Mesendoderm (in vitro differentiated cells): ENCODE measurements at regions not wholly inside any gene's neighbourhood (a gene's known extent, or its start where the extent isn't known, plus 50 kb on each side); places are given as distances from the start of the nearest gene placed in this dataset.

Source experiments
- DNase-seq: peaks from one replicate; pipeline ENCODE4 v3.0.0; 2013
- H2AK5ac ChIP-seq: 2 replicates; pipeline ENCODE4 v1.6.1; 2013; ENCODE audit warnings: low read length, inconsistent platforms
- H2BK120ac ChIP-seq: 2 replicates; pipeline ENCODE4 v1.6.1; 2013; ENCODE audit warnings: low read depth, mild to moderate bottlenecking, low read length, moderate library complexity, mixed read lengths
- H2BK15ac ChIP-seq: replicated peaks from 2 replicates; pipeline ENCODE4 v1.6.1; 2013; ENCODE audit warnings: low read depth, mild to moderate bottlenecking, moderate library complexity
- H2BK5ac ChIP-seq: 2 replicates; pipeline ENCODE4 v1.6.1; 2013; ENCODE audit warnings: low read length, inconsistent platforms
- H3K18ac ChIP-seq: 2 replicates; pipeline ENCODE4 v1.6.1; 2013; ENCODE audit warnings: mild to moderate bottlenecking, low read length, mixed read lengths
- H3K23ac ChIP-seq: one replicate; pipeline ENCODE4 v1.6.1; 2013; ENCODE audit warnings: low read length
- H3K27ac ChIP-seq: 2 replicates; pipeline ENCODE4 v1.5.1; 2013; ENCODE audit warnings: low read depth, mild to moderate bottlenecking, inconsistent platforms, low read length, moderate library complexity
- H3K27me3 ChIP-seq: 2 replicates; pipeline ENCODE4 v1.6.1; 2013; ENCODE audit warnings: low read length, control low read depth, mild to moderate bottlenecking, inconsistent platforms; ENCODE audit not compliant: insufficient read depth, poor library complexity
- H3K36me3 ChIP-seq: 2 replicates; pipeline ENCODE4 v1.6.1; 2013; ENCODE audit warnings: low read length, inconsistent platforms; ENCODE audit not compliant: control insufficient read depth, insufficient read depth
- H3K4ac ChIP-seq: one replicate; pipeline ENCODE4 v1.6.1; 2013; ENCODE audit warnings: low read depth, mild to moderate bottlenecking, low read length, moderate library complexity
- H3K4me1 ChIP-seq: 2 replicates; pipeline ENCODE4 v1.6.1; 2013; ENCODE audit warnings: low read depth, low read length, inconsistent platforms; ENCODE audit not compliant: control insufficient read depth
- H3K4me2 ChIP-seq: 2 replicates; pipeline ENCODE4 v1.6.1; 2013; ENCODE audit warnings: low read length
- H3K4me3 ChIP-seq: 2 replicates; pipeline ENCODE4 v1.5.1; 2013; ENCODE audit warnings: mild to moderate bottlenecking, low read length
- H3K56ac ChIP-seq: one replicate; pipeline ENCODE4 v1.6.1; 2013; ENCODE audit warnings: low read length
- H3K79me1 ChIP-seq: 2 replicates; pipeline ENCODE4 v1.6.1; 2013; ENCODE audit warnings: low read length, inconsistent platforms
- H3K79me2 ChIP-seq: 2 replicates; pipeline ENCODE4 v1.6.1; 2013; ENCODE audit warnings: mild to moderate bottlenecking, low read length; ENCODE audit not compliant: control insufficient read depth, insufficient read depth
- H3K9ac ChIP-seq: 2 replicates; pipeline ENCODE4 v1.6.1; 2013; ENCODE audit warnings: low read length, inconsistent platforms
- H4K5ac ChIP-seq: one replicate; pipeline ENCODE4 v1.6.1; 2013; ENCODE audit warnings: low read length
- H4K8ac ChIP-seq: one replicate; pipeline ENCODE4 v1.6.1; 2013; ENCODE audit warnings: low read depth, mild to moderate bottlenecking, control low read depth, low read length, moderate library complexity
- WGBS: extraction: QIAGEN DNeasy Blood & Tissue Kit; methylation state at CpG from one replicate; pipeline ENCODE4 v1.1.7; 2013; ENCODE audit warnings: low lambda C conversion rate, missing lambda C conversion rate; ENCODE audit not compliant: insufficient coverage; ENCODE audit errors: extremely low coverage; 5-methylcytosine and 5-hydroxymethylcytosine counted together

GRCh38 chr2:19038071-19039015, 320.1 kb downstream of the OSR1 start:
- Histone ChIP-seq H3K4me2 (no peak overlapping the region), H3K4ac (no peak overlapping the region), H3K4me1 (no peaks in the 10 kb centered on the region), H3K27me3 (no peaks in the 10 kb centered on the region), H3K18ac (no peak overlapping the region), H3K36me3 (no peaks in the 10 kb centered on the region), H3K79me1 (no peaks in the 10 kb centered on the region), H3K4me3 (no peak overlapping the region), H3K79me2 (no peaks in the 10 kb centered on the region), H2BK15ac (no peak overlapping the region), H2BK5ac (no peak overlapping the region), H3K27ac (no peak overlapping the region), H3K56ac (no peak overlapping the region), H4K8ac (no peak overlapping the region), H3K23ac (no peak overlapping the region), H4K5ac (no peak overlapping the region), H3K9ac (no peak overlapping the region), H2AK5ac (no peak overlapping the region), H2BK120ac (no peak overlapping the region)
- no peak for DNase-seq
- no CpG with 5 or more reads among the region's 3 CpGs for WGBS

- Histone ChIP-seq H3K18ac (no peak overlapping the region), H3K56ac (no peak overlapping the region), H2BK120ac (no peak overlapping the region), H4K5ac (no peak overlapping the region), H2BK5ac (no peak overlapping the region), H4K8ac (no peak overlapping the region), H3K4me1 (no peaks in the 10 kb centered on the region), H3K23ac (no peak overlapping the region), H2BK15ac (no peak overlapping the region), H3K79me2 (no peaks in the 10 kb centered on the region), H3K9ac (no peak overlapping the region), H2AK5ac (no peak overlapping the region), H3K27ac (no peak overlapping the region), H3K36me3 (no peaks in the 10 kb centered on the region), H3K4me2 (no peak overlapping the region), H3K4ac (no peak overlapping the region), H3K79me1 (no peaks in the 10 kb centered on the region), H3K27me3 (no peaks in the 10 kb centered on the region), H3K4me3 (no peak overlapping the region)
- DNase-seq: no peak
Measured at GRCh38 chr2:19036091-19036490, 322.3 kb downstream of the OSR1 start.

- no peak overlapping the region for H3K56ac ChIP-seq
- H4K5ac ChIP-seq: no peak overlapping the region
- no peak overlapping the region for H4K8ac ChIP-seq
- H3K27me3 ChIP-seq: no peaks in the 10 kb centered on the region
- H2BK15ac ChIP-seq: no peak overlapping the region
- WGBS: no CpG with 5 or more reads among the region's 3 CpGs
- H3K79me2 ChIP-seq: no peaks in the 10 kb centered on the region
- no peak overlapping the region for H3K4me2 ChIP-seq
- H2BK5ac ChIP-seq: no peak overlapping the region
- no peak overlapping the region for H3K9ac ChIP-seq
- H2BK120ac ChIP-seq: no peak overlapping the region
- no peaks in the 10 kb centered on the region for H3K36me3 ChIP-seq
- no peaks in the 10 kb centered on the region for H3K4me1 ChIP-seq
- H3K18ac ChIP-seq: no peak overlapping the region
- H3K27ac ChIP-seq: no peak overlapping the region
- no peaks in the 10 kb centered on the region for H3K79me1 ChIP-seq
- H3K4ac ChIP-seq: no peak overlapping the region
- no peak for DNase-seq
- no peak overlapping the region for H2AK5ac ChIP-seq
- H3K4me3 ChIP-seq: no peak overlapping the region
- H3K23ac ChIP-seq: no peak overlapping the region
Measured at GRCh38 chr2:19035238-19035637, 323.2 kb downstream of the OSR1 start.

- Histone ChIP-seq H2BK5ac (no peak overlapping the region), H3K4me3 (no peak overlapping the region), H3K79me2 (no peaks in the 10 kb centered on the region), H3K18ac (no peak overlapping the region), H3K9ac (no peak overlapping the region), H3K27me3 (no peaks in the 10 kb centered on the region), H3K4ac (no peak overlapping the region), H3K23ac (no peak overlapping the region), H3K27ac (no peak overlapping the region), H2BK120ac (no peak overlapping the region), H2AK5ac (no peak overlapping the region), H3K56ac (no peak overlapping the region), H4K8ac (no peak overlapping the region), H3K36me3 (no peaks in the 10 kb centered on the region), H3K4me1 (no peaks in the 10 kb centered on the region), H4K5ac (no peak overlapping the region), H3K4me2 (no peak overlapping the region), H2BK15ac (no peak overlapping the region), H3K79me1 (no peaks in the 10 kb centered on the region)
- DNase-seq: no peak
- WGBS: no CpG with 5 or more reads among the region's 3 CpGs
Measured at GRCh38 chr2:19033240-19033639, 325.2 kb downstream of the OSR1 start.

GRCh38 chr2:19031642-19032041, 326.8 kb downstream of the OSR1 start:
- no peak for DNase-seq

DNA sequence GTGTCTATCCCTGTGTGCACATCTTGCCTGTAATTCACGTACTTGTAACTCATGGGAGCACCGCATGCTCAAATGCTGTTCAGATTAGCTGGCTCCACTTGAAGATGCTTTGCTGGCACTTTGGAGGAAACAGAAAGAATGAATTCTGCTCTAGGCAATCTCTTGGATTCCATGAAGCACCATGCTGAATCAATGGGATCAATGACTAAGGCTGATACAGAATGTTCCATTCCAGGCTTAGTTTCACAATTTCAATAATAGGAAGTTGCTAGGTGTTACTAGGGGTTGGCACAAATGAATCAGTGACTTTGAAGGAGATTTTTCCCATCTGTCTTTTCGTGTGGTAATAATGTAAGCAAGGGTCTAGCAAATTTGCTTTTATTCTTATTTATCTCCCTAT, 328.8 kb downstream of the OSR1 start:
- Histone ChIP-seq H2AK5ac (no peak overlapping the region), H2BK120ac (no peak overlapping the region), H3K79me2 (no peaks in the 10 kb centered on the region), H3K4me2 (no peak overlapping the region), H3K56ac (no peak overlapping the region), H4K5ac (no peak overlapping the region), H2BK15ac (no peak overlapping the region), H3K23ac (no peak overlapping the region), H3K4me3 (no peak overlapping the region), H3K18ac (no peak overlapping the region), H3K4ac (no peak overlapping the region), H3K79me1 (no peaks in the 10 kb centered on the region), H3K27ac (no peak overlapping the region), H2BK5ac (no peak overlapping the region), H3K9ac (no peak overlapping the region), H3K36me3 (no peaks in the 10 kb centered on the region), H3K4me1 (no peaks in the 10 kb centered on the region), H4K8ac (no peak overlapping the region), H3K27me3 (no peaks in the 10 kb centered on the region)
- WGBS: no CpG with 5 or more reads among the region's 3 CpGs
- DNase-seq: no peak

More at GRCh38 chr2:19031642-19032041, 326.8 kb downstream of the OSR1 start:
- no peak overlapping the region for H2BK5ac ChIP-seq
- no peak overlapping the region for H2BK120ac ChIP-seq
- no peaks in the 10 kb centered on the region for H3K79me1 ChIP-seq
- no peak overlapping the region for H3K27ac ChIP-seq
- H2AK5ac ChIP-seq: no peak overlapping the region
- no CpG with 5 or more reads among the region's 1 CpG for WGBS
- no peaks in the 10 kb centered on the region for H3K36me3 ChIP-seq
- H3K23ac ChIP-seq: no peak overlapping the region
- no peak overlapping the region for H4K5ac ChIP-seq
- H3K56ac ChIP-seq: no peak overlapping the region
- no peak overlapping the region for H4K8ac ChIP-seq
- no peaks in the 10 kb centered on the region for H3K4me1 ChIP-seq
- no peak overlapping the region for H3K18ac ChIP-seq
- no peak overlapping the region for H3K4me3 ChIP-seq
- H3K4ac ChIP-seq: no peak overlapping the region
- no peaks in the 10 kb centered on the region for H3K79me2 ChIP-seq
- no peak overlapping the region for H3K4me2 ChIP-seq
- no peak overlapping the region for H3K9ac ChIP-seq
- H3K27me3 ChIP-seq: no peaks in the 10 kb centered on the region
- H2BK15ac ChIP-seq: no peak overlapping the region
